ENCODE measurements at regions not wholly inside any gene's neighbourhood (a gene's known extent, or its start where the extent isn't known, plus 50 kb on each side); places are given as distances from the start of the nearest gene placed in this dataset.
"Not testable (repeated sequence)": the region's sequence is repeated elsewhere in the genome, so short reads cannot be mapped to it uniquely, and the experiment has no call there.

DNA sequence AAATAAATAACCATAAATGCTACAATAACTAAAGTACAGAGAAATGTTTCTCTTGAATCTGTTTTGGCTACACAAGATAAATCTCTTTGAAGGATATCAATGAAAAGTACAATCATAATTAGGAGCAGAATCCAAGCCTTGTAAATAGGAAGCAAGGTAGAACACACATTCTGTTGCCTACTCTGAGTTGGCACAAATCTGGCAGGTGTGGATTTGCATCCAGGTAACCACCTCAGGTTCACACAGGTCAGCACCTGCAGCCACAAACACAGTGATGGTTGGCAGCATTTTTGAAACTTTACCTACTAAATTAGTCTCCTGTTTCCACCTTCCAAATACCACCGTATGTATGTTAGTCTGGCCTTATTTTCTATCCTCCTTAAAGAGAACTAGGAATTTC is 105.3 kb upstream of the PIK3R1 start:
- H3K27me3 ChIP-seq, result no peaks in the 10 kb centered on the region
- H3K27ac ChIP-seq, result no peak overlapping the region
- Mint-ChIP-seq H3K27ac (no peak overlapping the region), H3K9me3 (peaks cover 9% of the 10 kb centered on the region), H3K27me3 (ENCODE audit: insufficient read depth, low read depth) (peaks cover 8% of the 10 kb centered on the region), H3K36me3 (no peaks in the 10 kb centered on the region), H3K4me3 (no peak overlapping the region), H3K4me1 (peaks cover 19% of the 10 kb centered on the region)
- no peak for DNase-seq (ENCODE audit: low spot score)
- no peak overlapping the region for H3K4me3 ChIP-seq
- H3F3A ChIP-seq (ENCODE audit: low read depth), result no peaks in the 10 kb centered on the region
- no peak overlapping the region for H3K9ac ChIP-seq
- no peaks in the 10 kb centered on the region for H3K79me2 ChIP-seq (ENCODE audit: low read depth)
- H3K36me3 ChIP-seq, result no peaks in the 10 kb centered on the region
- H3K4me2 ChIP-seq, result no peak overlapping the region
- TF ChIP-seq EZH2phosphoT487 (IDR thresholded peaks at IDR 0.05) (no peak), EZH2 (IDR thresholded peaks at IDR 0.05) (no peak)
- TF ChIP-seq, protein P1, sequence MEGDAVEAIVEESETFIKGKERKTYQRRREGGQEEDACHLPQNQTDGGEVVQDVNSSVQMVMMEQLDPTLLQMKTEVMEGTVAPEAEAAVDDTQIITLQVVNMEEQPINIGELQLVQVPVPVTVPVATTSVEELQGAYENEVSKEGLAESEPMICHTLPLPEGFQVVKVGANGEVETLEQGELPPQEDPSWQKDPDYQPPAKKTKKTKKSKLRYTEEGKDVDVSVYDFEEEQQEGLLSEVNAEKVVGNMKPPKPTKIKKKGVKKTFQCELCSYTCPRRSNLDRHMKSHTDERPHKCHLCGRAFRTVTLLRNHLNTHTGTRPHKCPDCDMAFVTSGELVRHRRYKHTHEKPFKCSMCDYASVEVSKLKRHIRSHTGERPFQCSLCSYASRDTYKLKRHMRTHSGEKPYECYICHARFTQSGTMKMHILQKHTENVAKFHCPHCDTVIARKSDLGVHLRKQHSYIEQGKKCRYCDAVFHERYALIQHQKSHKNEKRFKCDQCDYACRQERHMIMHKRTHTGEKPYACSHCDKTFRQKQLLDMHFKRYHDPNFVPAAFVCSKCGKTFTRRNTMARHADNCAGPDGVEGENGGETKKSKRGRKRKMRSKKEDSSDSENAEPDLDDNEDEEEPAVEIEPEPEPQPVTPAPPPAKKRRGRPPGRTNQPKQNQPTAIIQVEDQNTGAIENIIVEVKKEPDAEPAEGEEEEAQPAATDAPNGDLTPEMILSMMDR (IDR thresholded peaks at IDR 0.05), result no peak
- H4K20me1 ChIP-seq (ENCODE audit: low read depth), result no peaks in the 10 kb centered on the region
- H3K9me3 ChIP-seq (ENCODE audit: low read depth), result no peaks in the 10 kb centered on the region
- no peak overlapping the region for H2AFZ ChIP-seq (replicated peaks)
- H3K4me1 ChIP-seq, result peaks cover 11% of the 10 kb centered on the region

DNA sequence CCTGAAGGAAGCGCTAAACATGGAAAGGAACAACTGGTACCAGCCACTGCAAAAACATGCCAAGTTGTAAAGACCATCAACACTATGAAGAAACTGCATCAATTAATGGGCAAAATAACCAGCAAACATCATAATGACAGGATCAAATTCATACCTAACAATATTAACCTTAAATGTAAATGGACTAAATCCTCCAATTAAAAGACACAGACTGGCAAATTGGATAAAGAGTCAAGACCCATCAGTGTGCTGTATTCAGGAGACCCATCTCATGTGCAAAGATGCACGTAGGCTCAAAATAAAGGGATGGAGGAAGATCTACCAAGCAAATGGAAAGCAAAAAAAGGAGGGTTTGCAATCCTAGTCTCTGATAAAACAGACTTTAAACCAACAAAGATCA is 111.3 kb upstream of the PIK3R1 start:
- not testable (repeated sequence) for H3K4me3 Mint-ChIP-seq; H3K9me3 ChIP-seq (ENCODE audit: low read depth); H4K20me1 ChIP-seq (ENCODE audit: low read depth); H3K4me1 Mint-ChIP-seq; H3K27me3 Mint-ChIP-seq (ENCODE audit: insufficient read depth, low read depth); H3K36me3 ChIP-seq; DNase-seq (ENCODE audit: low spot score); H3K4me1 ChIP-seq; H3K27ac ChIP-seq; H3K4me3 ChIP-seq; H3K27ac Mint-ChIP-seq; H3K79me2 ChIP-seq (ENCODE audit: low read depth); H3K9ac ChIP-seq; H2AFZ ChIP-seq (replicated peaks); H3F3A ChIP-seq (ENCODE audit: low read depth); H3K4me2 ChIP-seq; H3K9me3 Mint-ChIP-seq; H3K36me3 Mint-ChIP-seq; H3K27me3 ChIP-seq

DNA sequence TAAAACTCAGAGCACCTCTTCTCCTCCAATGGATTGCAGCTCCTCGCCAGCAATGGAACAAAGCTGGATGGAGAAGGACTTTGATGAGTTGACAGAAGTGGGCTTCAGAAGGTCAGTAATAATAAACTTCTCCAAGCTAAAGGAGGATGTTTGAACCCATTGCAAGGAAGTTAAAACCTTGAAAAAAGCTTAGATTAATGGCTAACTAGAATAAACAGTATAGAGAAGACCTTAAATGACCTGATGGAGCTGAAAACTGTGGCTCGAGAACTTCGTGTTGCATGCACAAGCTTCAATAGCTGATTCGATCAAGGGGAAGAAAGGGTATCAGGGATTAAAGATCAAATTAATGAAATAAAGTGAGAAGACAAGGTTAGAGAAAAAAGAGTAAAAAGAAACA is 112.3 kb upstream of the PIK3R1 start:
- H3K9me3 Mint-ChIP-seq; H3K79me2 ChIP-seq (ENCODE audit: low read depth); H3K4me1 ChIP-seq; H3K9ac ChIP-seq; H3K4me3 Mint-ChIP-seq; H3K36me3 Mint-ChIP-seq; H2AFZ ChIP-seq (replicated peaks); H4K20me1 ChIP-seq (ENCODE audit: low read depth); H3K9me3 ChIP-seq (ENCODE audit: low read depth); H3K36me3 ChIP-seq; H3K4me2 ChIP-seq; H3K27me3 ChIP-seq; H3F3A ChIP-seq (ENCODE audit: low read depth); DNase-seq (ENCODE audit: low spot score); H3K27ac ChIP-seq; H3K4me1 Mint-ChIP-seq; H3K27me3 Mint-ChIP-seq (ENCODE audit: insufficient read depth, low read depth); H3K27ac Mint-ChIP-seq; H3K4me3 ChIP-seq: not testable (repeated sequence)

DNA sequence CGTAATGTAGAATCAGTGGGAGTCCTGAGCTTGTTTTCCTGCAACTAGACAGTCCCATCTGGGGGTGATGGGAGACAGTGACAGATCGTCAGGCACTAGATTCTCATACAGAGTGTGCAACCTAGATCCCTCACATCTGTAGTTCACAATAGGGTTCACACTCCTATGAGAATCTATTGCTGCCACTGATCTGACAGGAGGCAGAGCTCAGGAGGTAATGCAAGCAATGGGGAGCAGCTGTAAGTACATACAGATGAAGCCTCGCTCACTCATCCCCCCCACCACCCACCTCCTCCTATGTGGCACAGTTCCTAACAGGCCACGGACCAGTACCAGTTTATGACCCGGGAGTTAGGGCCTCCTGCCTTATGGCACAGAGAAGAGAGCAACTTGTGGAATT is 116.2 kb upstream of the PIK3R1 start:
- H3K4me3 ChIP-seq, result no peak overlapping the region
- H4K20me1 ChIP-seq (ENCODE audit: low read depth), result no peaks in the 10 kb centered on the region
- no peaks in the 10 kb centered on the region for H3F3A ChIP-seq (ENCODE audit: low read depth)
- no peaks in the 10 kb centered on the region for H3K36me3 Mint-ChIP-seq
- no peak overlapping the region for H3K27ac Mint-ChIP-seq
- no peaks in the 10 kb centered on the region for H3K4me1 Mint-ChIP-seq
- no peak overlapping the region for H2AFZ ChIP-seq (replicated peaks)
- no peaks in the 10 kb centered on the region for H3K9me3 Mint-ChIP-seq
- no peaks in the 10 kb centered on the region for H3K27me3 ChIP-seq
- DNase-seq (ENCODE audit: low spot score), result no peak
- H3K9me3 ChIP-seq (ENCODE audit: low read depth), result no peaks in the 10 kb centered on the region
- H3K9ac ChIP-seq, result no peak overlapping the region
- H3K27me3 Mint-ChIP-seq (ENCODE audit: insufficient read depth, low read depth), result peaks cover 2% of the 10 kb centered on the region
- no peak overlapping the region for H3K27ac ChIP-seq
- no peak overlapping the region for H3K4me3 Mint-ChIP-seq
- H3K79me2 ChIP-seq (ENCODE audit: low read depth), result no peaks in the 10 kb centered on the region
- H3K36me3 ChIP-seq, result no peaks in the 10 kb centered on the region
- H3K4me2 ChIP-seq, result no peak overlapping the region
- H3K4me1 ChIP-seq, result no peaks in the 10 kb centered on the region
- TF ChIP-seq, protein P1 (IDR thresholded peaks at IDR 0.05), result no peak
- no peak for TF ChIP-seq EZH2phosphoT487 (IDR thresholded peaks at IDR 0.05)
- TF ChIP-seq EZH2 (IDR thresholded peaks at IDR 0.05), result no peak

Data from neural progenitor cell (in vitro differentiated cells).